ENCODE measurements at regions not wholly inside any gene's neighbourhood (a gene's known extent, or its start where the extent isn't known, plus 50 kb on each side); places are given as distances from the start of the nearest gene placed in this dataset.

- no peaks in the 10 kb centered on the region for H3K9me2 ChIP-seq (replicated peaks; ENCODE audit: control insufficient read depth, low read length)
- H3K4me2 ChIP-seq (ENCODE audit: low read length), result no peak overlapping the region
- no peaks in the 10 kb centered on the region for H3K4me1 ChIP-seq (ENCODE audit: control insufficient read depth, low read length)
- no peaks in the 10 kb centered on the region for H3K36me3 ChIP-seq (ENCODE audit: control insufficient read depth, low read length)
- no peak overlapping the region for H3K4me3 ChIP-seq (ENCODE audit: low read length)
- no peak overlapping the region for H3K27ac ChIP-seq (ENCODE audit: low read depth, low read length)
- no peaks in the 10 kb centered on the region for H3K79me2 ChIP-seq (ENCODE audit: control insufficient read depth, low read length)
- no peaks in the 10 kb centered on the region for H3K9me3 ChIP-seq (ENCODE audit: control insufficient read depth, insufficient read depth, low read length)
- H3F3A ChIP-seq (ENCODE audit: control insufficient read depth, insufficient read depth), result no peaks in the 10 kb centered on the region
- no peaks in the 10 kb centered on the region for H3K27me3 ChIP-seq (ENCODE audit: control insufficient read depth, low read length)
- H4K20me1 ChIP-seq (ENCODE audit: control insufficient read depth, insufficient read depth, low read depth, low read length), result no peaks in the 10 kb centered on the region
- TF ChIP-seq EZH2phosphoT487 (IDR thresholded peaks at IDR 0.05; ENCODE audit: borderline replicate concordance, low read length), result no peak
- TF ChIP-seq CTCF (IDR thresholded peaks at IDR 0.05; ENCODE audit: low read depth, low read length, poor library complexity, severe bottlenecking), result peak; percentile 23
These were observed 1000.7 kb downstream of the STIM2 start for GRCh38 chr4:27861381-27861787.

GRCh38 chr4:27861802-27862201, 1001.2 kb downstream of the STIM2 start:
- H3K79me2 ChIP-seq (ENCODE audit: control insufficient read depth, low read length), result no peaks in the 10 kb centered on the region
- no peaks in the 10 kb centered on the region for H3F3A ChIP-seq (ENCODE audit: control insufficient read depth, insufficient read depth)
- H3K27ac ChIP-seq (ENCODE audit: low read depth, low read length), result no peak overlapping the region
- H3K9me3 ChIP-seq (ENCODE audit: control insufficient read depth, insufficient read depth, low read length), result no peaks in the 10 kb centered on the region
- no peak overlapping the region for H3K4me2 ChIP-seq (ENCODE audit: low read length)
- H3K9me2 ChIP-seq (replicated peaks; ENCODE audit: control insufficient read depth, low read length), result no peaks in the 10 kb centered on the region
- TF ChIP-seq CTCF (IDR thresholded peaks at IDR 0.05; ENCODE audit: low read depth, low read length, poor library complexity, severe bottlenecking) (no peak), EZH2phosphoT487 (IDR thresholded peaks at IDR 0.05; ENCODE audit: borderline replicate concordance, low read length) (no peak)
- H4K20me1 ChIP-seq (ENCODE audit: control insufficient read depth, insufficient read depth, low read depth, low read length), result no peaks in the 10 kb centered on the region
- H3K4me3 ChIP-seq (ENCODE audit: low read length), result no peak overlapping the region
- H3K27me3 ChIP-seq (ENCODE audit: control insufficient read depth, low read length), result no peaks in the 10 kb centered on the region
- no peaks in the 10 kb centered on the region for H3K4me1 ChIP-seq (ENCODE audit: control insufficient read depth, low read length)
- no peaks in the 10 kb centered on the region for H3K36me3 ChIP-seq (ENCODE audit: control insufficient read depth, low read length)

GRCh38 chr4:27873596-27873995, 1013.0 kb downstream of the STIM2 start:
- H3F3A ChIP-seq (ENCODE audit: control insufficient read depth, insufficient read depth), result no peaks in the 10 kb centered on the region
- H3K4me1 ChIP-seq (ENCODE audit: control insufficient read depth, low read length), result no peaks in the 10 kb centered on the region
- H3K9me2 ChIP-seq (replicated peaks; ENCODE audit: control insufficient read depth, low read length), result no peaks in the 10 kb centered on the region
- TF ChIP-seq CTCF (IDR thresholded peaks at IDR 0.05; ENCODE audit: low read depth, low read length, poor library complexity, severe bottlenecking) (no peak), EZH2phosphoT487 (IDR thresholded peaks at IDR 0.05; ENCODE audit: borderline replicate concordance, low read length) (no peak)
- no peaks in the 10 kb centered on the region for H3K79me2 ChIP-seq (ENCODE audit: control insufficient read depth, low read length)
- no peaks in the 10 kb centered on the region for H3K9me3 ChIP-seq (ENCODE audit: control insufficient read depth, insufficient read depth, low read length)
- no peak overlapping the region for H3K4me3 ChIP-seq (ENCODE audit: low read length)
- H3K27me3 ChIP-seq (ENCODE audit: control insufficient read depth, low read length), result no peaks in the 10 kb centered on the region
- H3K36me3 ChIP-seq (ENCODE audit: control insufficient read depth, low read length), result no peaks in the 10 kb centered on the region
- H3K4me2 ChIP-seq (ENCODE audit: low read length), result no peak overlapping the region
- H4K20me1 ChIP-seq (ENCODE audit: control insufficient read depth, insufficient read depth, low read depth, low read length), result no peaks in the 10 kb centered on the region
- H3K27ac ChIP-seq (ENCODE audit: low read depth, low read length), result no peak overlapping the region

GRCh38 chr4:27881705-27882104, 1021.1 kb downstream of the STIM2 start:
- no peak overlapping the region for H3K4me3 ChIP-seq (ENCODE audit: low read length)
- no peaks in the 10 kb centered on the region for H4K20me1 ChIP-seq (ENCODE audit: control insufficient read depth, insufficient read depth, low read depth, low read length)
- no peaks in the 10 kb centered on the region for H3K27me3 ChIP-seq (ENCODE audit: control insufficient read depth, low read length)
- TF ChIP-seq EZH2phosphoT487 (IDR thresholded peaks at IDR 0.05; ENCODE audit: borderline replicate concordance, low read length), result no peak
- TF ChIP-seq CTCF (IDR thresholded peaks at IDR 0.05; ENCODE audit: low read depth, low read length, poor library complexity, severe bottlenecking), result no peak
- H3K79me2 ChIP-seq (ENCODE audit: control insufficient read depth, low read length), result no peaks in the 10 kb centered on the region
- no peaks in the 10 kb centered on the region for H3K9me3 ChIP-seq (ENCODE audit: control insufficient read depth, insufficient read depth, low read length)
- no peaks in the 10 kb centered on the region for H3K36me3 ChIP-seq (ENCODE audit: control insufficient read depth, low read length)
- H3K27ac ChIP-seq (ENCODE audit: low read depth, low read length), result no peak overlapping the region
- H3F3A ChIP-seq (ENCODE audit: control insufficient read depth, insufficient read depth), result no peaks in the 10 kb centered on the region
- H3K4me2 ChIP-seq (ENCODE audit: low read length), result no peak overlapping the region
- H3K4me1 ChIP-seq (ENCODE audit: control insufficient read depth, low read length), result no peaks in the 10 kb centered on the region
- no peaks in the 10 kb centered on the region for H3K9me2 ChIP-seq (replicated peaks; ENCODE audit: control insufficient read depth, low read length)

All from DOHH2 (cell line).